BLaER1 (cell line): ENCODE measurements at regions not wholly inside any gene's neighbourhood (a gene's known extent, or its start where the extent isn't known, plus 50 kb on each side); places are given as distances from the start of the nearest gene placed in this dataset.

Experiments
- H3K27ac ChIP-seq: shearing (Covaris generic); formaldehyde crosslinking; 2 replicates; pipeline ENCODE4 v1.8.1; 2022
- H3K27me3 ChIP-seq: shearing (Covaris generic); formaldehyde crosslinking; 2 replicates; pipeline ENCODE4 v1.8.1; 2022
- H3K36me3 ChIP-seq: shearing (Covaris generic); formaldehyde crosslinking; 2 replicates; pipeline ENCODE4 v1.8.1; 2022
- H3K4me1 ChIP-seq: shearing (Covaris generic); formaldehyde crosslinking; 2 replicates; pipeline ENCODE4 v1.8.1; 2022
- H3K4me2 ChIP-seq: shearing (Covaris generic); formaldehyde crosslinking; 2 replicates; pipeline ENCODE4 v1.8.1; 2022
- H3K4me3 ChIP-seq: shearing (Covaris generic); formaldehyde crosslinking; 2 replicates; pipeline ENCODE4 v1.8.1; 2022
- H3K9ac ChIP-seq: shearing (Covaris generic); formaldehyde crosslinking; 2 replicates; pipeline ENCODE4 v1.8.1; 2022
- H3K9me3 ChIP-seq: shearing (Covaris generic); formaldehyde crosslinking; 2 replicates; pipeline ENCODE4 v1.8.1; 2022
- H4K20me1 ChIP-seq: shearing (Covaris generic); formaldehyde crosslinking; 2 replicates; pipeline ENCODE4 v1.8.1; 2022
- Cebpa-rat ChIP-seq: shearing (Covaris generic); IDR thresholded peaks from 2 replicates; pipeline ENCODE4 v1.8.1; 2022

DNA sequence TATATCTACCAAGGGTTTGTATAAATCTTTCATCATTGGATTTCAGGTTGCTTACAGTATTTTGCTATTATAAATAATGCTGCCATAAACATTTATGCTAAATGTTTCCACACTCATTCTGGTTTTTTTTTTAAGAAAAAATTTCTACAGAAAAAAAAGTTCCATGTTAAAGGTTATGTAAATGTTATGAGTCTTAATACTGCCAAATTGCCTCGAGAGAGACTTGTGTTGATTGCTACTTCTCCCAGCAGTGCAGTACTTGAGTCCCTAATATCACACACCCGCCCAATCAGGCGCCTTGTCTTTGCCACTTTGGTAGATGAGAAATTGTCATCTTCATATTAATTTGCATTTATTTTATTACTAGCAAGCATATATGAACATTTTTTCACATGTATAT, 96.7 kb upstream of the TMEM26 start:
- H3K4me2 ChIP-seq = no peak overlapping the region

DNA sequence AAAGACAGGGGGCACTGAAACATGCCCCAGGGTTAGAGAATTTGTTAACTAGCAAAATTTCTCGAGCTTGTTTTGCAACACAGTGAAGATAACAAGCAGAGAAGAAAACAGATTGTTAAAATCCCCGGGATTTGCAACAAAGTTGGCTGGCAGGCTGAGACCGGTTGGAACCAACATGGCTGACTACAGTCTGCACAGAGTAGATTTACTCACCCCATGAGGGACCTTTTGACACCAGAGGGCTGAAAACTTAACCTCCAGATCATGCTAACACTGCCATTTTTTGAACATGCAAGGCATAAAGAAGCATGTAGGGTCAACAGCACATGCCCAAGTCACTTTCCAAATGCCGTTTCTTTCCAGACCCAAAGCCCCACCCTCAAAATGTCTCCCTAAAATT, 95.2 kb upstream of the TMEM26 start:
- Histone ChIP-seq H3K4me2 (no peak overlapping the region), H3K9ac (no peak overlapping the region), H3K4me3 (no peak overlapping the region), H3K27me3 (no peaks in the 10 kb centered on the region), H3K4me1 (no peaks in the 10 kb centered on the region), H3K36me3 (no peaks in the 10 kb centered on the region), H3K9me3 (no peaks in the 10 kb centered on the region), H3K27ac (no peak overlapping the region), H4K20me1 (no peaks in the 10 kb centered on the region)
- TF ChIP-seq Cebpa-rat = no peak

More for the DNA sequence above, 96.7 kb upstream of the TMEM26 start:
- no peaks in the 10 kb centered on the region for H3K4me1 ChIP-seq
- H4K20me1 ChIP-seq = no peaks in the 10 kb centered on the region
- H3K9me3 ChIP-seq = no peaks in the 10 kb centered on the region
- H3K27ac ChIP-seq = no peak overlapping the region
- no peak overlapping the region for H3K9ac ChIP-seq
- TF ChIP-seq Cebpa-rat = no peak
- no peaks in the 10 kb centered on the region for H3K27me3 ChIP-seq
- no peaks in the 10 kb centered on the region for H3K36me3 ChIP-seq
- no peak overlapping the region for H3K4me3 ChIP-seq

DNA sequence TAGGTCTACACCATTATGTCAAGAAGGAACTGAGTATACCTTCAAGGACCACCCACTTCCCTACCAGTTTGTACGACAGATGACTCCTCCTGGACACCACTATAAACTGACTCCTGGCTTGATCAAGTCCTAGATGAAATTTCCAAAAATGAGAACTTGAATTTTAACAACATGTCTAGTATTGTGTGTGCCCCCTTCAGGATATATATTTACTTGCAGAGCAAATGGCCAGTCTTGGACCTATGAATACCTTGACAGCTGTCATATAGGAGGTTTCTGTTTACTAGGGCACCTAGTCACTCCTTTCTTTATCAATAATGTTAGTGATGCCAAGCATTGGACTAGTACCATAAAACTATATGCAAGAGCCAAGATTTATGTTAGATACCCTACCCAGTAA, 94.1 kb upstream of the TMEM26 start:
- H3K9ac ChIP-seq = no peak overlapping the region

DNA sequence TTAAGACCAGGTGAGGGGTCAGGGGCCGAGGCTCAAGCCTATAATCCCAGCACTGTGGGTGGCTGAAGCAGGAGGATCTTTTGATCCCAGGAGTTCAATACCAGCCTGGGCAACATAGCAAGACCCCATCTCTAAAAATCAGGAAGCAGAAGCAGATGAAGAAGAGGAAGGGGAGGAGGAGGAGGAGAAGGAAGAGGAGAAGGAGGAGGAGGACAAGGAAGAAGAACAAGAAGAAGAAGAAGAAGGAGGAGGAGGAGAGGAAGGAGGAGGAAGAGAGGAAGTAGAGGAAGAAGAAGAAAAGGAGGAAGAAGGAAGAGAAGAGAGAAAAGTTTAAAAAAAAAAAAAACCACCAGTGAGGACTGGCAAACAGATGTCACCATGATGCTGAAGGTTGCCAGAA, 92.0 kb upstream of the TMEM26 start:
- no peak overlapping the region for H3K4me3 ChIP-seq
- TF ChIP-seq Cebpa-rat = no peak
- H3K27ac ChIP-seq = no peak overlapping the region
- no peak overlapping the region for H3K9ac ChIP-seq
- H4K20me1 ChIP-seq = no peaks in the 10 kb centered on the region
- no peak overlapping the region for H3K4me2 ChIP-seq
- no peaks in the 10 kb centered on the region for H3K9me3 ChIP-seq
- no peaks in the 10 kb centered on the region for H3K27me3 ChIP-seq
- H3K4me1 ChIP-seq = no peaks in the 10 kb centered on the region
- no peaks in the 10 kb centered on the region for H3K36me3 ChIP-seq

More for the DNA sequence above, 94.1 kb upstream of the TMEM26 start:
- Histone ChIP-seq H3K27me3 (no peaks in the 10 kb centered on the region), H3K9me3 (no peaks in the 10 kb centered on the region), H3K4me1 (no peaks in the 10 kb centered on the region), H3K4me2 (no peak overlapping the region), H3K27ac (no peak overlapping the region), H4K20me1 (no peaks in the 10 kb centered on the region), H3K4me3 (no peak overlapping the region), H3K36me3 (no peaks in the 10 kb centered on the region)
- TF ChIP-seq Cebpa-rat = no peak

DNA sequence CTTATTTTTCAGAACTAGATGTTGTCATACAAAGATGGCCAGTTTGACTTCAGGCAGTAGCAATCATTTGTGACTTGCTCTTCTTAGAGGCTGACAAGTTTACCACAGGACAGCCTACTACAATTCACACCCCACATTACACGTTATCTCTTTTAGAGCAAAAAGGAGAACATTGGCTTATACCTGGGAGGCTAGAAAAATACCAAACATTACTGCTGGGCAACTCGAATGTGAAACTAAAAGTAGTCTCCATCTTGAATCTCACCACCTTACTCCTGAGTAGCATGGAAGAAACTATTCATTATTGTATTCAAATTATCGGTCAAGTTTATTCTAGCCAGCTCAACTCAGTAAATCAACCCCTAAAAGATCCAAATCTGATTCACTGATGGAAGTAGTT, 90.7 kb upstream of the TMEM26 start:
- Histone ChIP-seq H3K9me3 (no peaks in the 10 kb centered on the region), H3K27ac (no peak overlapping the region), H3K4me1 (no peaks in the 10 kb centered on the region), H3K4me3 (no peak overlapping the region), H3K36me3 (no peaks in the 10 kb centered on the region), H4K20me1 (no peaks in the 10 kb centered on the region), H3K4me2 (no peak overlapping the region), H3K27me3 (no peaks in the 10 kb centered on the region), H3K9ac (no peak overlapping the region)
- no peak for TF ChIP-seq Cebpa-rat

DNA sequence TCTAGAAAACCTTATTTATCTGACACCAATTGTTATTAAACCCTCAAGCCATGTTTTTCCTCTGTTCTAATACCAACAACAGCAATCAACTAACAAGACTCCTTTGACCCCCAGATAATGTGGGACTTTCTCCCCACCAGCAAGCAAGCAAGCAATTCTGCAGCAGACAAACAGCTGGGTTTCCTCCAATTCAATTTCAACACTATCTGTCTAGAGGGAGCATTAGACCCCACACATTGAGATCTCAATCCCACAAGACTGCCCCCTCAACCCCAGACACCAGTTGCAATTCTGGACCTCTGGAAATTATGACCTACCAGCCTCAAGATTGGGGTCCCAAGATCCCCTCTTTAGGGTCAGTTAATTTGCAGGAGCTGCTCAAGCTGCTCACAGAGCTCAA, 89.4 kb upstream of the TMEM26 start:
- H3K36me3 ChIP-seq = no peaks in the 10 kb centered on the region
- H3K4me1 ChIP-seq = no peaks in the 10 kb centered on the region
- H4K20me1 ChIP-seq = no peaks in the 10 kb centered on the region
- no peaks in the 10 kb centered on the region for H3K27me3 ChIP-seq
- H3K4me3 ChIP-seq = no peak overlapping the region
- no peak overlapping the region for H3K27ac ChIP-seq
- TF ChIP-seq Cebpa-rat = no peak
- no peak overlapping the region for H3K4me2 ChIP-seq
- H3K9me3 ChIP-seq = no peaks in the 10 kb centered on the region
- H3K9ac ChIP-seq = no peak overlapping the region

DNA sequence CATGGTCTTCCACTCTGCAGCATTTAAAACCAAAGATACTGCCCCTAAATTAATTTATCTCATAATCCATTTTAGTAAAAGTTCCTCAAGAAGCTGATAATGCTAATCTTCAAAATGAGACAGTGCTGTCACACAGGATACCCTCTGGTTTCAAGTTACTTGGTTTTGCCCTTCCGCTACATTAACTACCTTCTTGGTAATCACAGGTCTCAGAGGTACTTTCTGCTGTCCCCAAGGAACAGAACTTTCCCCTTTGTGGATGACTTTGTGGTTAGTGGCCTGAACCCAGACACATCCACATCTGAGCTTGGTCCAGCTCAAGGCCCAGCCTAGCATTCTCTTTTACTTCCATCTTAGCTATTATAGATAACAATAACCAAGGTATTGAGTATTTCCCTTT, 88.8 kb upstream of the TMEM26 start:
- no peak overlapping the region for H3K4me3 ChIP-seq
- H3K9ac ChIP-seq = no peak overlapping the region
- no peaks in the 10 kb centered on the region for H4K20me1 ChIP-seq
- TF ChIP-seq Cebpa-rat = no peak
- no peaks in the 10 kb centered on the region for H3K36me3 ChIP-seq
- no peaks in the 10 kb centered on the region for H3K27me3 ChIP-seq
- no peak overlapping the region for H3K27ac ChIP-seq
- H3K4me1 ChIP-seq = no peaks in the 10 kb centered on the region
- H3K9me3 ChIP-seq = no peaks in the 10 kb centered on the region
- H3K4me2 ChIP-seq = no peak overlapping the region

DNA sequence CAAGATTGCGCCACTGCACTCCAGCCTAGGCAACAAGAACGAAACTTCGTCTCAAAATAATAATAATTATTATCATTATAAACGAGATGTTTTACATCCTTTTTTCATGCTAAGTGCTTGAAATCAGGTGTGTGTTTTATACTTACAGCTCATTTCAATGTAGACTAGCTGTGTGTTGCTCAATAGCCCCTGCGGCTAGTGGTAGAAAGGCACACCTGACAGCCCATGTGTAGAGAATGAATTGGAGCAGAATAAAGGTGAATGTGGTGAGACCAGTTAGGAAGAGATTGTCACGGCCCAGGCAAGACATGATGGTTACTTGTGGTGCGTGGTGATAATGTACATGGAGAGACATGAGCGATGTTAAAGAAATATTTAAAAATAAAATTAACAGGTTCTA, 86.7 kb upstream of the TMEM26 start:
- H3K4me2 ChIP-seq = no peak overlapping the region
- H3K36me3 ChIP-seq = no peaks in the 10 kb centered on the region
- H3K27ac ChIP-seq = no peak overlapping the region
- no peaks in the 10 kb centered on the region for H3K4me1 ChIP-seq
- no peak for TF ChIP-seq Cebpa-rat
- H3K9ac ChIP-seq = no peak overlapping the region
- H4K20me1 ChIP-seq = no peaks in the 10 kb centered on the region
- no peak overlapping the region for H3K4me3 ChIP-seq
- H3K27me3 ChIP-seq = no peaks in the 10 kb centered on the region
- H3K9me3 ChIP-seq = no peaks in the 10 kb centered on the region

DNA sequence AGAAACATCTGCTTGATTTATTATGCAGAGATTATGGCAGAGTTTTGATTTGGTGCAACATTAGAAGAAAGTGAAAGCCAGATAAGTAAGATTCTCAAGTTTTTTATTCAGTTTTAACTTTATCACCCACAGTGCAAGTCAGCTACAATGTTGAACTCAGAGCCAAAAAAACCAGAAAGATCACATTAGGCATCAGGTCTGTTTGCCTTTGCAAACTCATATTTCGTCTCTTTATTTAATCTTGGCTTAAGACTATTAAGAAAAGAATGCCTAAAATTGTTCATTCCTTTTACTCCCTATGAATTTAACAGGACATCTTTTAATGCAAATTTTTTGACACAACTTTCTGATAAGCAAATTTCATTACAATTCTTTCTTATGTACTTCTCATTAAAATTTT, 76.0 kb upstream of the TMEM26 start:
- no peak for TF ChIP-seq Cebpa-rat
- Histone ChIP-seq H3K27me3 (no peaks in the 10 kb centered on the region), H3K9ac (no peak overlapping the region), H3K27ac (no peak overlapping the region), H3K36me3 (no peaks in the 10 kb centered on the region), H3K4me1 (no peaks in the 10 kb centered on the region), H3K9me3 (no peaks in the 10 kb centered on the region), H3K4me2 (no peak overlapping the region), H3K4me3 (no peak overlapping the region), H4K20me1 (no peaks in the 10 kb centered on the region)

DNA sequence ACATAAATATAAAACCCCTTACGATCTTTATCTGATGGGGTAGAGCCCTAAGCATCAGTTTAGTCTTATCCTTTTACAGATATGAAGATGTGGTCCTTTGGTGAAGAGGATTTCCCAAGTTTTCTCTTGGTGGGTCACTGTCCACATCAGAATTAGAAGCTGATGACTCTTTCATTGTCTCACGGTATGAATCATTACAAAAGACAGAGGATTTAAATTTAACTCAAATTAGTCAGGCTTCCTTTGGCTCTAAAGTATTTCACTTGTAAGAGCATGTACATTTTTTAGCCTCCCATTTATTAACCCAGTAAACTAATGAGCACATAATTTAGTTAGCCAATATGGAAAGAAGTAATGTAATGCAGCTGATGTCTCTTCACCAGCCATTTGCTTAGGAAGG, 49.9 kb upstream of the TMEM26 start:
- Histone ChIP-seq H4K20me1 (no peaks in the 10 kb centered on the region), H3K36me3 (no peaks in the 10 kb centered on the region), H3K9ac (no peak overlapping the region), H3K4me1 (no peaks in the 10 kb centered on the region), H3K4me2 (no peak overlapping the region), H3K9me3 (no peaks in the 10 kb centered on the region), H3K27ac (no peak overlapping the region), H3K27me3 (no peaks in the 10 kb centered on the region), H3K4me3 (no peak overlapping the region)
- no peak for TF ChIP-seq Cebpa-rat
